Pancreas (tissue), 10 donors: ENCODE measurements at regions not wholly inside any gene's neighbourhood (a gene's known extent, or its start where the extent isn't known, plus 50 kb on each side); places are given as distances from the start of the nearest gene placed in this dataset.

Source experiments
- ATAC-seq, 4 donors: fragments of 200-7000 bp; cut with Tn5 transposase; one replicate each; pipeline versions ENCODE4 v1.8.0 to v1.9.1; 2020; ENCODE audit warnings: mild to moderate bottlenecking in 4 of 4, moderate library complexity in 4 of 4
- DNase-seq, 6 donors: peaks; one replicate each; pipeline ENCODE4 v3.0.0-alpha.2; 2020
- FAIRE-seq: peaks from 2 replicates; lab custom pipeline; 2012; peaks lifted over from hg19 to GRCh38; lab: Jason Lieb, UNC
- H3K27ac ChIP-seq, 4 donors: fragments of 200-600 bp; sonication (generic); 1 replicate in 3 of 4; 2 replicates in 1 of 4; pipeline versions ENCODE4 v1.5.0 to v1.8.0; 2020
- H3K27me3 ChIP-seq, 4 donors: fragments of 200-600 bp; one replicate each; pipeline ENCODE4 v1.8.0; 2021
- H3K36me3 ChIP-seq, 3 donors: fragments of 200-600 bp; sonication (generic) in 1 of 3; one replicate each; pipeline versions ENCODE4 v1.5.0 to v1.8.0; 2020 to 2021
- H3K4me1 ChIP-seq, 3 donors: fragments of 200-600 bp; one replicate each; pipeline ENCODE4 v1.8.0; 2021
- H3K4me3 ChIP-seq, 4 donors: fragments of 200-600 bp; sonication (generic) in 2 of 4; one replicate each; pipeline versions ENCODE4 v1.5.0 to v1.8.0; 2020 to 2021
- H3K9me3 ChIP-seq, 4 donors: fragments of 200-600 bp; one replicate each; pipeline ENCODE4 v1.8.0; 2021
- CTCF ChIP-seq, 4 donors: fragments of 200-600 bp; sonication (generic) in 3 of 4; IDR thresholded peaks; one replicate each; pipeline versions ENCODE4 v1.5.0 to v1.8.0; 2021; ENCODE audit warnings: antibody characterized with exemption in 4 of 4
- WGBS, 2 donors: extraction: QIAGEN DNeasy Blood & Tissue Kit; methylation state at CpG; one replicate each; pipeline ENCODE4 v1.1.7; 2013; 5-methylcytosine and 5-hydroxymethylcytosine counted together
- intact Hi-C, 3 donors: fragments of 100-400 bp; cut with DNase I; formaldehyde crosslinking; loops; one replicate each; pipeline versions ENCODE4 v1.11.1 to v1.14.2; 2022
- donor health status: healthy with polysubstance abuse.
- donor health status: DM: no; HTN: no; CAD: no; lungs with moderate emphysema.
- donor health status: DM: no; HTN: no; CAD: no.
- donor health status: control.
- donor health status: control.
- donor health status: Bipolar disorder and iron deficiency.
- donor health status: DM: yes; HTN: yes; CAD: no.
- donor health status: DM: no; HTN: no; CAD: no.
- donor health status: DM: no; HTN: no; CAD: no.
- donor health status: DM: yes; HTN: yes; CAD: no.

GRCh38 chr7:136076954-136077353 lies 99.8 kb upstream of the MTPN start:
- H3K9me3 ChIP-seq: no peaks in the 10 kb centered on the region
- no peaks in the 10 kb centered on the region for H3K36me3 ChIP-seq
- no peaks in the 10 kb centered on the region for H3K27me3 ChIP-seq
- no peak for TF ChIP-seq CTCF (IDR thresholded peaks at IDR 0.05)
- ATAC-seq (no peak), DNase-seq (no peak), FAIRE-seq (no peak)
- intact Hi-C loops: no loop called here
- H3K27ac ChIP-seq: no peak overlapping the region
- H3K4me3 ChIP-seq: no peak overlapping the region
- WGBS, 2 donors: 60 to 75% methylated on average over 2 of the region's 2 CpGs
- no peaks in the 10 kb centered on the region for H3K4me1 ChIP-seq

DNA sequence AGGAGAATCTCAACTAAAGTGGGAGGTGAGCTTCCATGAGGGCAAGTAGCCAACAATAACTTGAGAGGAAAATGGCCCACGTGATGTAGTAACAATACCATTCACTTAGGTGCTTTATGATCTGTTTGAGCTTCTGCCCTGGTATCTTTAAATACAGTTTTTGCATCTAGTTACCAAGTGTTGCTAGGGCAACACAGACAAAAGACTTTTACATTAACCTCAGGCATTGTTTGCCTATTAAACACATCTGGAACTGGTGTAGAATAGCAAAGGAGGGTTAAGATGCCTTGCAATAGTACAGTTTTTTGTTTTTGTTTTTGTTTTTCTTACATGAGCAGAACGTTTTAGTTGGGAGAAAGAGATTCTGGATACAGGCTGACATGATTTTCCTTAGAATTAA lies 97.7 kb upstream of the MTPN start:
- no peaks in the 10 kb centered on the region for H3K36me3 ChIP-seq
- H3K4me1 ChIP-seq: no peaks in the 10 kb centered on the region
- FAIRE-seq: no peak
- H3K9me3 ChIP-seq: no peaks in the 10 kb centered on the region
- WGBS, 2 donors: 24 to 35% methylated on average over 2 of the region's 2 CpGs
- TF ChIP-seq CTCF (IDR thresholded peaks at IDR 0.05): no peak
- no peak overlapping the region for H3K27ac ChIP-seq
- H3K27me3 ChIP-seq: no peaks in the 10 kb centered on the region
- DNase-seq: no peak
- no peak for ATAC-seq
- intact Hi-C loops: no loop called here
- H3K4me3 ChIP-seq: no peak overlapping the region

- ATAC-seq: no peak
- Histone ChIP-seq H3K9me3 (no peaks in the 10 kb centered on the region), H3K27ac (no peak overlapping the region), H3K4me3 (no peak overlapping the region), H3K27me3 (no peaks in the 10 kb centered on the region), H3K36me3 (no peaks in the 10 kb centered on the region), H3K4me1 (no peaks in the 10 kb centered on the region)
- no peak for FAIRE-seq
- 68 to 76% methylated on average over 4 of the region's 4 CpGs for WGBS, 2 donors
- no peak for TF ChIP-seq CTCF (IDR thresholded peaks at IDR 0.05)
- intact Hi-C loops: no loop called here
- DNase-seq: no peak
These were observed 95.3 kb upstream of the MTPN start for GRCh38 chr7:136072447-136072846.

DNA sequence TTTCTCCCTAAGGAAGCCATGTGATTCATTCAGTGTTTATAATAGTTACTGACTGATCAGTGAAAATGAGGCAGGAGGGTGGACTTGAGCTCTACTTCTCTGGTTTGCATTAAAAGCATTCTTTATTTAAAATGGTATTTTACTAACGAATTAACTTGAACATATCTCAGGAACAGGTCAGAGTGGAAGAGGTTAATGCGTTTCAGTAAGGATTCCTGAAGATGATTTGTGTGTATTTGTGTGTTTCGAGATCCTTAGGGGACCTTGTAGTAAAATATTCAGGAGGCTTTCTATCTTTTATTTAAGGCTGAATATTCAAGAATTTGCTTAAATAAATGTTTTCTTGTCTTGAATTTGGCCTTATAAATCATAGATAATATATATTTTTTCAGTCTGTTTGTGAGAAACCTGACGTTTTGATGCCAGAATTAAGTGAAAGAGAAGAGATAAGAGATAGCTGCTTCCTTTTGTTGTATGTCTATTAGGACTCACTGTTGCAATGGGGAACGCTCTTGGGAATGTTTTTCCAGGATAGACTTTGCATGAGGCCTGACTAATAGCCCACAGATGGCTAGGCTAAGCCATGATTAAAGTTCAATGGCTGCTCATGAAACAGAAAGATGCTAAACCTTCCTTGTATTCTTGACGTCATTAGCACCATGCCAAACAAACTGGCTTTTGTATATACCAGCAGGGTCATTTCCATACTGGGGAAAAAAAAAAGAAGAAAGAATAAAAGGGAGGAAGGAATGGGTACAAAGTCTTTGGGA lies 93.8 kb upstream of the MTPN start:
- no peaks in the 10 kb centered on the region for H3K36me3 ChIP-seq
- no peak overlapping the region for H3K27ac ChIP-seq
- no peak for FAIRE-seq
- WGBS, 2 donors: 51 to 59% methylated on average over 6 of the region's 6 CpGs
- no peaks in the 10 kb centered on the region for H3K9me3 ChIP-seq
- no peak for DNase-seq
- intact Hi-C loops: no loop called here
- no peak overlapping the region for H3K4me3 ChIP-seq
- no peaks in the 10 kb centered on the region for H3K27me3 ChIP-seq
- no peaks in the 10 kb centered on the region for H3K4me1 ChIP-seq
- ATAC-seq: no peak
- TF ChIP-seq CTCF (IDR thresholded peaks at IDR 0.05): no peak

DNA sequence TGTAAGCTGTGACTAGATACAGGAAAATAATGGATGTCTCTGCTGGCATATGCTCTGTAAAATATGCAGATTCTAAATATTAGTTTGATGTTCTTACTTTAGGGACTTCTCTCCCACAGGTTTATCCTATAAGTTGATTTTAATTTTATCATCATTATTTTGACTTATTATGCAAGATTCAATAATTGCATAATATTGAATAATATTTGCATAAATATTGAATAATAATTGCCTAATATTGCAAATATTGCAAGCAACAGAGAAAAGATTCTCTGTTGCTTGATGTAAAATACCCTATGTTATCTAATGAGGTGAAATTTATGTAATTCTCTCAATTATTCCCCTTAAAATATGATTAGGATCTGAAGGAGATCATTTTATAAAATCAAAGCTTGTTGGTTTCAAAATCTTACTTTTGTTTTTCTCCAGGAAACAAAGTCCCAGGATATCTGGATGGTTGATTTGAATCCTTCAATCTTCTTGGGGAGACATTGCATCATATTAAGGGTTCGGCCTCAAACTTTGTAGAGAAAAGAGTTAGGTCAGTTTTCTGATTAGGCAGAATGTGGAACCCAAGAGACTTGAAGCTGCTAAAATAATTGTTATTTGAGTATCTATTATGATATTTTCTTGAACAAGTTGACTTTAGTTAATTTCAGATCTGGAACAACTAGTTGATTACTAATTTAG lies 92.8 kb upstream of the MTPN start:
- TF ChIP-seq CTCF (IDR thresholded peaks at IDR 0.05): no peak
- no peak for DNase-seq
- Histone ChIP-seq H3K36me3 (no peaks in the 10 kb centered on the region), H3K9me3 (no peaks in the 10 kb centered on the region), H3K27ac (no peak overlapping the region), H3K4me1 (no peaks in the 10 kb centered on the region), H3K27me3 (no peaks in the 10 kb centered on the region), H3K4me3 (no peak overlapping the region)
- no peak for FAIRE-seq
- no peak for ATAC-seq
- intact Hi-C loops: no loop called here
- 90 to 95% methylated on average over 1 of the region's 1 CpG for WGBS, 2 donors
